ENCODE measurements at regions not wholly inside any gene's neighbourhood (a gene's known extent, or its start where the extent isn't known, plus 50 kb on each side); places are given as distances from the start of the nearest gene placed in this dataset.
"Not testable (repeated sequence)": the region's sequence is repeated elsewhere in the genome, so short reads cannot be mapped to it uniquely, and the experiment has no call there.

GRCh38 chr9:68593760-68594159, 53.1 kb upstream of the TMEM252 start:
- H3K27me3 Mint-ChIP-seq; DNase-seq; ATAC-seq (replicated peaks); H3K4me3 Mint-ChIP-seq: not testable (repeated sequence)
- Mint-ChIP-seq H3K4me1 (peaks cover 20 to 56% of the 10 kb centered on the region in 2 donors), H3K9me3 (peaks cover 7 to 18% of the 10 kb centered on the region in 2 donors), H3K36me3 (peaks cover 10 to 22% of the 10 kb centered on the region in 2 donors), H3K27ac (peak overlapping the region; percentile 14)

DNA sequence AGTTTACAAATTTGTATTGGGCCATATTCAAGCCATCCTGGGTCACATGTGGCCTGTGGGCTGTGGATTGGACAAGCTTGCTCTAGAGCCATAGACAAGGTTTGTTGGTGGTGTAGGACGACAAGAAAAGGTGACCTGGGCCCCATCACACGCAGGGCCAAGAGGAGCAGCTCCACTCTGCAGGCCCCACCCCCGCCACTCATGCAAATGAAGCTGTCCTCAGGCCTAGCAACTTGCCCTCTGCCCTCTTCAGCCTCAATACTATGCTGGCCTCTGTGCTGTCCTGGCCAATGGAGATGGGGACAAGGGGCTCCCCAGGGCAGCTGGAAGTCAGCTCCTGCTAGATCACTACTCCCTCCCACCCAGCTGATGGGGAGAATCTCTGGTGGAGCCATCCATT, 55.2 kb upstream of the TMEM252 start:
- DNase-seq (no peak), ATAC-seq (replicated peaks) (no peak)
- peaks cover 24 to 58% of the 10 kb centered on the region in 2 donors for H3K4me1 Mint-ChIP-seq
- H3K9me3 Mint-ChIP-seq, result peaks cover 5 to 6% of the 10 kb centered on the region in 2 donors
- H3K27me3 Mint-ChIP-seq, result no peaks in the 10 kb centered on the region
- peak overlapping the region; percentile 76 for H3K27ac Mint-ChIP-seq
- peaks cover 6 to 11% of the 10 kb centered on the region in 2 donors for H3K36me3 Mint-ChIP-seq
- no peak overlapping the region for H3K4me3 Mint-ChIP-seq

GRCh38 chr9:68597362-68597997, 56.8 kb upstream of the TMEM252 start:
- Mint-ChIP-seq H3K4me3 (no peak overlapping the region), H3K4me1 (peaks cover 32 to 68% of the 10 kb centered on the region in 2 donors), H3K9me3 (peaks cover 4% of the 10 kb centered on the region in 2 donors), H3K27me3 (no peaks in the 10 kb centered on the region), H3K36me3 (peaks cover 4 to 5% of the 10 kb centered on the region in 2 donors), H3K27ac (peak overlapping the region; percentile 67)
- DNase-seq (no peak), ATAC-seq (replicated peaks) (peak; percentile 49 to 66)

GRCh38 chr9:68599826-68600225, 59.1 kb upstream of the TMEM252 start:
- Mint-ChIP-seq H3K36me3 (peaks cover 4 to 5% of the 10 kb centered on the region in 2 donors), H3K27me3 (no peaks in the 10 kb centered on the region), H3K9me3 (peaks cover 4% of the 10 kb centered on the region in 2 donors), H3K4me1 (peaks cover 40 to 71% of the 10 kb centered on the region in 2 donors), H3K4me3 (no peak overlapping the region), H3K27ac (no peak overlapping the region)
- DNase-seq, result no peak
- no peak for ATAC-seq (replicated peaks)

GRCh38 chr9:68601081-68601480, 60.4 kb upstream of the TMEM252 start:
- Mint-ChIP-seq H3K9me3 (peaks cover 0 to 2% of the 10 kb centered on the region in 2 donors), H3K27ac (no peak overlapping the region), H3K4me3 (no peak overlapping the region), H3K4me1 (peaks cover 33 to 59% of the 10 kb centered on the region in 2 donors), H3K36me3 (no peaks in the 10 kb centered on the region), H3K27me3 (no peaks in the 10 kb centered on the region)
- DNase-seq (no peak), ATAC-seq (replicated peaks) (no peak)

DNA sequence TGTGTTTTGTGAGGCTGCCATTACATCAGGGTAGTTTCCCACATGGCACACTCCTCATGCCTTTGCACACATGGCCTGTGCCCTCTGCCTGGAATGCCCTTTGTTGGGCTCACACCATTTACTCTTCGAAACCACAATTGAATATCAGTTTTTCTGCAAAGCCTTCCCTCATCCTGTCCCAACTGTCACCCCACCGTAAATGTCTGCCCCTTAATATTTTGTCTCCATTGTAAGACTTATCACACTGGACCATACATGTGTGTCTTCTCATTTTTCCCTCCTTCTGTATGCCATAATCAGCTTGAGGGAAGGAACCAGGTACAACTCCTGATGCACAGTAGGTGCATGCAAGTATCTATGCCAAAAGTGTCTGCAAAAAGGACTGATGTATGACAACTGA, 62.7 kb upstream of the TMEM252 start:
- H3K4me3 Mint-ChIP-seq, result no peak overlapping the region
- no peaks in the 10 kb centered on the region for H3K36me3 Mint-ChIP-seq
- no peaks in the 10 kb centered on the region for H3K27me3 Mint-ChIP-seq
- DNase-seq (no peak), ATAC-seq (replicated peaks) (no peak)
- peaks cover 22 to 38% of the 10 kb centered on the region in 2 donors for H3K4me1 Mint-ChIP-seq
- H3K9me3 Mint-ChIP-seq, result no peaks in the 10 kb centered on the region
- H3K27ac Mint-ChIP-seq, result no peak overlapping the region

- Mint-ChIP-seq H3K27ac (no peak overlapping the region), H3K4me3 (no peak overlapping the region), H3K36me3 (no peaks in the 10 kb centered on the region), H3K9me3 (no peaks in the 10 kb centered on the region), H3K4me1 (peaks cover 5 to 14% of the 10 kb centered on the region in 2 donors), H3K27me3 (no peaks in the 10 kb centered on the region)
- no peak for ATAC-seq (replicated peaks)
- no peak for DNase-seq
Measured at GRCh38 chr9:68608763-68609162, 68.1 kb upstream of the TMEM252 start.

- no peak for DNase-seq
- Mint-ChIP-seq H3K4me3 (no peak overlapping the region), H3K9me3 (peaks cover 0 to 2% of the 10 kb centered on the region in 2 donors), H3K4me1 (peaks cover 4 to 9% of the 10 kb centered on the region in 2 donors), H3K27me3 (no peaks in the 10 kb centered on the region), H3K27ac (no peak overlapping the region), H3K36me3 (peaks cover 0 to under 1% of the 10 kb centered on the region in 2 donors)
- ATAC-seq (replicated peaks), result no peak
Measured at GRCh38 chr9:68609901-68610415, 69.3 kb upstream of the TMEM252 start.

DNA sequence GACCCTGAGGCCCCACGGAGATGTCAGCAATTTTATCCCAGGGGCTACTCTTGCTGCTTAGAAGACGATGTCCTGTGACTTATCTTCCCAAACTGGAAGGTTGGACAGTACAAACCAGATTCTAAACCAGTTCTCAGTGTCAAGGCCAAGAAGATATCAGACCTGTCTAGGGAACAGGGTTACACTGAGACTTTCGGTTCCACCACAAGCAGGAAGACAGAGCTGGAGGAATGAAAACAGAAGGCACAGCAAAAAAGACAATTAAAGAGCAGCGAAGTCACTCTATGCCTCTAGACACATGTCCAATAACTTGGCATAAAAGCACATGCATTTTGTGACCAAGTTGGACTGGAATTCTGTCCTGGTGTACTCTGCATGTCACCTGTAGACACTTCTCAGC, 73.4 kb upstream of the TMEM252 start:
- ATAC-seq (replicated peaks), result no peak
- H3K27me3 Mint-ChIP-seq, result no peaks in the 10 kb centered on the region
- no peak overlapping the region for H3K27ac Mint-ChIP-seq
- DNase-seq, result no peak
- H3K9me3 Mint-ChIP-seq, result peaks cover 4 to 5% of the 10 kb centered on the region in 2 donors
- H3K36me3 Mint-ChIP-seq, result peaks cover 0 to 3% of the 10 kb centered on the region in 2 donors
- no peak overlapping the region for H3K4me3 Mint-ChIP-seq
- H3K4me1 Mint-ChIP-seq, result peaks cover 4 to 10% of the 10 kb centered on the region in 2 donors

DNA sequence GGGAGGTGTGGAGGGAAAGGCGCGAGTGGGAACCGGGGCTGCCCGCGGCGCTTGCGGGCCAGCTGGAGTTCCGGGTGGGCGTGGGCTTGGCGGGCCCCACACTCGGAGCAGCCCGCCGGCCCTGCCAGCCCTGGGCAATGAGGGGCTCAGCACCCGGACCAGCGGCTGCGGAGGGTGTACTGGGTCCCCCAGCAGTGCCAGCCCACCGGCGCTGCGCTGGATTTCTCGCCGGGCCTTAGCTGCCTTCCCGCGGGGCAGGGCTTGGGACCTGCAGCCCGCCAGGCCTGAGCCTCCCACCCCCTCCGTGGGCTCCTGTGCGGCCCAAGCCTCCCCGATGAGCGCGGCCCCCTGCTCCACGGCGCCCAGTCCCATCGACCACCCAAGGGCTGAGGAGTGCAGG, 76.3 kb upstream of the TMEM252 start:
- H3K4me3 Mint-ChIP-seq, H3K27ac Mint-ChIP-seq: not testable (repeated sequence)

DNA sequence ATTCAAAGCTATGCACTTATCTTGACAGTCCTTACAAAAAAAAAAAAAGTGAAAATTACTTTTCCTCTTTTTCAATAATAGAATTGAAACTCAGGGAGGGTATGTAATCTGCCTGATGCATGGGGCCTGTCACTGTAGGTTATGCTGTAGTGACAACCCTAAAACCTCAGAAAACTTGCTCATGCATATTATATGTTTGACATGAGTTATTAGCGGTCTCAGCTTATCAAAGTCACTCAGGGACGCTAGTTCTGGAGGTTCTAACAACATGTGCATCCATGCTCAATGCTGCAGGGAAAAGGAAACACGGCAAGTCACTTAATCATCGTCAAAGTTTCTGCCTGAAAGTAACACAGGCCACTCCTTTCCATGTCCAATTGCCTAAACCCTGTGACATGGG, 78.4 kb upstream of the TMEM252 start:
- Mint-ChIP-seq H3K4me1 (peaks cover 6 to 12% of the 10 kb centered on the region in 2 donors), H3K4me3 (no peak overlapping the region), H3K27ac (no peak overlapping the region), H3K9me3 (peaks cover 4 to 5% of the 10 kb centered on the region in 2 donors), H3K36me3 (peaks cover 0 to 3% of the 10 kb centered on the region in 2 donors), H3K27me3 (no peaks in the 10 kb centered on the region)
- DNase-seq, result no peak
- ATAC-seq (replicated peaks), result peak; percentile 60 to 77

More for the DNA sequence above, 76.3 kb upstream of the TMEM252 start:
- not testable (repeated sequence) for DNase-seq; H3K27me3 Mint-ChIP-seq; H3K36me3 Mint-ChIP-seq; H3K9me3 Mint-ChIP-seq; ATAC-seq (replicated peaks)
- H3K4me1 Mint-ChIP-seq, result peaks cover 4 to 12% of the 10 kb centered on the region in 2 donors

DNA sequence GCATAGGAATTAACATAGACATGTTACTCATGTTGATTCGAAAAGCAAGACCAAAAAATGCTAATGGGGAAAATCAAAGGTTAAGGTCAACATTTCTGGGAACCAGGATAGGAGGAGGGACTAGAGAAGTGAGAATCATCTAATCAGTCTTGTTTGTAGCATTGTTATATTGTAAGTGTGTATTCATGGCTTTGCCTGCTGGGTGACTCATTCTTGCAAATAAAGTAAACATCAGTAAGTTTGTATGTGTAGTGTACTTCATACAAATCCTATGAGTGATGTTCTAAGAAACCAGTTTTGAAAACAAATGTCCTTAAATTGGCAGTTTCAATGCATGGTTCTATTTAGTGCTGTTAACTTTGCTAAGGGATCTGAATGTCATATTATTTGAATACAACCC, 79.0 kb upstream of the TMEM252 start:
- Mint-ChIP-seq H3K4me3 (no peak overlapping the region), H3K27ac (no peak overlapping the region), H3K27me3 (no peaks in the 10 kb centered on the region), H3K9me3 (peaks cover 4% of the 10 kb centered on the region in 2 donors), H3K4me1 (peaks cover 6 to 12% of the 10 kb centered on the region in 2 donors), H3K36me3 (peaks cover 0 to 3% of the 10 kb centered on the region in 2 donors)
- ATAC-seq (replicated peaks) (no peak), DNase-seq (no peak)

DNA sequence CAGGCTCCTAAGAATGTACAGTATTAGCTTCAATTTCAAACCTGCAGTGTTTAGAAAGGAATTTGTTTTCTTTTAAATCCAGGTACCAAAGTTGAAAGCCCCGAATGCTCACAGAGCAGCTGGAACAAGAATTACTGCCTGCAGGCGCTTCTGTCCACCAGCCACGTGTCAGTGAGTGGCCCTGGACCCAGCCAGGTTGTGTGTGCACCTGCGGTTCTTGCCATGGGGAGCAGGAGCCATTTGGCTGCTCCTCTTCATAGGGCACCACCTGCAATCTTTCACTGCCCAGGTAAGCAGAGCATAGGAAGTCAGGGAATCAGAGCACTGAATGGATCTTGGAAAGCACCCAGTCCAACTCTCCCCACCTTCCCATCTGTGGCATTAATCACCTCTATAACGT, 79.5 kb upstream of the PIP5K1B start:
- no peaks in the 10 kb centered on the region for H3K27me3 Mint-ChIP-seq
- H3K4me3 Mint-ChIP-seq, result no peak overlapping the region
- no peak overlapping the region for H3K27ac Mint-ChIP-seq
- peaks cover 3 to 11% of the 10 kb centered on the region in 2 donors for H3K4me1 Mint-ChIP-seq
- no peaks in the 10 kb centered on the region for H3K36me3 Mint-ChIP-seq
- DNase-seq (no peak), ATAC-seq (replicated peaks) (no peak)
- H3K9me3 Mint-ChIP-seq, result no peaks in the 10 kb centered on the region

DNA sequence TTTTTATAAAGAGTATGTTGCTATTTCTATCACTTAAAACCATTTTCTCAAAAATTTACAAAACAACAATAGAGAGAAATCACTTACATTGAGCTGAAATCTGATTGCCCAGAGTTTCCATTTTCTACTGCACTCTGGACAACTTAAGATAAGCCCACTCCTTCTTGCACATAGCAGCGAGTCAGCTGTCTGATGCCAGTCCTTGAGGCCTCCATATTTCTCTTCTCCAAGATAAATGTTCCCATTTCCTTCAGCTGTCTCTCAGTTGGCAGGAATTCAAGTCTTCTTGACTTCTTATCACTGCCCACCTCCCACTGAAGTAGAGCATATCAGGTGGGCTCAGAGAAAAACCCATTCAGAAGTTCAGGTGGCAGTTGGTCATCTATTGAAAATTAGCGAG, 78.5 kb upstream of the PIP5K1B start:
- Mint-ChIP-seq H3K4me1 (peaks cover 5 to 12% of the 10 kb centered on the region in 2 donors), H3K27me3 (no peaks in the 10 kb centered on the region), H3K9me3 (no peaks in the 10 kb centered on the region), H3K36me3 (no peaks in the 10 kb centered on the region), H3K27ac (no peak overlapping the region), H3K4me3 (no peak overlapping the region)
- DNase-seq, result no peak
- no peak for ATAC-seq (replicated peaks)

GRCh38 chr9:68627104-68627503, 77.9 kb upstream of the PIP5K1B start:
- no peaks in the 10 kb centered on the region for H3K9me3 Mint-ChIP-seq
- no peak overlapping the region for H3K27ac Mint-ChIP-seq
- H3K4me1 Mint-ChIP-seq, result peaks cover 7 to 12% of the 10 kb centered on the region in 2 donors
- DNase-seq (no peak), ATAC-seq (replicated peaks) (no peak)
- H3K4me3 Mint-ChIP-seq, result no peak overlapping the region
- no peaks in the 10 kb centered on the region for H3K27me3 Mint-ChIP-seq
- H3K36me3 Mint-ChIP-seq, result no peaks in the 10 kb centered on the region

Measured in stimulated activated naive B cell treated with anti-CD40 and anti-IgM and Interleukin-4, amounts not matched to agents 10 μg/mL and 1 μg/mL and 100 μg/mL, for 72 hours (primary cell).